ENCODE measurements at regions not wholly inside any gene's neighbourhood (a gene's known extent, or its start where the extent isn't known, plus 50 kb on each side); places are given as distances from the start of the nearest gene placed in this dataset.

GRCh38 chr13:62838929-62839328 lies 1423.3 kb upstream of the PCDH20 start:
- no peak for TF ChIP-seq CTCF (IDR thresholded peaks at IDR 0.05; ENCODE audit: extremely low read depth in 1 of 2, insufficient read depth in 1 of 2, low read depth in 1 of 2, low read length in 2 of 2)
- TF ChIP-seq POLR2AphosphoS5 (IDR thresholded peaks at IDR 0.05; ENCODE audit: insufficient read depth, low read depth, low read length), result no peak
- TF ChIP-seq JUN (IDR thresholded peaks at IDR 0.05; ENCODE audit: borderline replicate concordance, insufficient read depth, insufficient read length, low read depth), result no peak
- no peak for TF ChIP-seq FOS (IDR thresholded peaks at IDR 0.05; ENCODE audit: borderline replicate concordance, insufficient read depth, low read length)
- no peak for TF ChIP-seq POLR2A (IDR thresholded peaks at IDR 0.05; ENCODE audit: low read depth, low read length)
- TF ChIP-seq MAX (IDR thresholded peaks at IDR 0.05; ENCODE audit: insufficient read depth, insufficient read length), result no peak
- no peak for TF ChIP-seq EZH2 (IDR thresholded peaks at IDR 0.05; ENCODE audit: borderline replicate concordance, low read depth, low read length, severe bottlenecking)
- TF ChIP-seq MYC (IDR thresholded peaks at IDR 0.05; ENCODE audit: low read depth, low read length), result no peak

Data from endothelial cell of umbilical vein (primary cell).